ENCODE measurements at regions not wholly inside any gene's neighbourhood (a gene's known extent, or its start where the extent isn't known, plus 50 kb on each side); places are given as distances from the start of the nearest gene placed in this dataset.
"Not testable (repeated sequence)": the region's sequence is repeated elsewhere in the genome, so short reads cannot be mapped to it uniquely, and the experiment has no call there.

DNA sequence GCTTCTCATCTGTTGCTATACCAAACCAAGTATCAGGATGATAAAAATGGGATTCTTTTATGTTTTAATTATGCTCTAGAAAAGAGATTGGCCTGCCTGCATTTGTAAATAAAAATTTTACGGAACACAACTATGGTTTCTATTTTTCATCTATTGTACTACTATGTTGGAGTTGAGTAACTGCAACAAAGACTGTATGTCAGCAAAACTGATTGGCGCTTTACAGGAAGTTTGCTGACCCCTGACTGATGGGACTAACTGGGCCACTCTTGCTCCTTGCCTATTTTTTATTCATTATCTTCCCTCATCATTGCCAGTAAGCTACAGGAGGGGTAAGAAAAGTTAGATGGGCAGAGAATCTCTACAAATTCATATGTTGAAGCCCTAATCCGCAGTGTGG is 242.3 kb downstream of the FSIP2 start:
- ATAC-seq: no peak
- Histone ChIP-seq H3K4me3 (no peak overlapping the region), H3K9me3 (no peaks in the 10 kb centered on the region), H3K4me1 (no peaks in the 10 kb centered on the region), H3K27me3 (no peaks in the 10 kb centered on the region), H3K36me3 (no peaks in the 10 kb centered on the region), H3K27ac (no peak overlapping the region)
- TF ChIP-seq EP300 (IDR thresholded peaks at IDR 0.05): no peak
- no peak for TF ChIP-seq CTCF (IDR thresholded peaks at IDR 0.05)
- TF ChIP-seq POLR2A (IDR thresholded peaks at IDR 0.05): no peak
- TF ChIP-seq POLR2AphosphoS5 (IDR thresholded peaks at IDR 0.05): no peak
- 94 to 100% methylated on average over 1 to 3 of the region's 3 CpGs for WGBS, 2 donors (ENCODE audit: low coverage in 1 of 2)

DNA sequence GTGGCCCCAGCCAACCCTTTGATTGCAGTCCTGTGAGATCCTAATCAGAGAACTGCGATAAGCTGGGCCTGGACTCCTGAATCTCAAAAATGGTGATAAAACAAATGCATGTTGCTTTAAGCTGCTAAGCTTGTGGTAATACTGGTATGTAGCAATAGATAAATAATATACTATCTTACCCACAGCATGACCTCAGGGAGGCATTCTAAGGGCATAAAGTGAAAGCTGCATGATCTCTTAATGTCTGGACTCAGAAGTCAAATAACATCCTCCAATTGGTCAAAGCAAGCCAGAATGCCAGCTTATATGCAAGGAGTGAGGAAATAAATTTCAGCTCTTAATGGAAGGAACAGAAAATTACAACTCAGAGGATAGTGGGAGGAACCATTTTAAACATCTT is 246.1 kb downstream of the FSIP2 start:
- no peaks in the 10 kb centered on the region for H3K36me3 ChIP-seq
- WGBS, 2 donors (ENCODE audit: low coverage in 1 of 2): 100% methylated on average over 1 of the region's 1 CpG
- no peaks in the 10 kb centered on the region for H3K4me1 ChIP-seq
- TF ChIP-seq EP300 (IDR thresholded peaks at IDR 0.05) (no peak), CTCF (IDR thresholded peaks at IDR 0.05) (no peak), POLR2A (IDR thresholded peaks at IDR 0.05) (no peak), POLR2AphosphoS5 (IDR thresholded peaks at IDR 0.05) (no peak)
- ATAC-seq: no peak
- H3K27ac ChIP-seq: no peak overlapping the region
- H3K27me3 ChIP-seq: no peaks in the 10 kb centered on the region
- no peak overlapping the region for H3K4me3 ChIP-seq
- no peaks in the 10 kb centered on the region for H3K9me3 ChIP-seq

GRCh38 chr2:185988907-185989306 is 250.3 kb downstream of the FSIP2 start:
- not testable (repeated sequence) for H3K36me3 ChIP-seq, H3K9me3 ChIP-seq, H3K4me3 ChIP-seq, ATAC-seq, H3K27ac ChIP-seq, H3K27me3 ChIP-seq, H3K4me1 ChIP-seq
- 93 to 95% methylated on average over 2 to 3 of the region's 5 CpGs for WGBS, 2 donors (ENCODE audit: low coverage in 1 of 2)

DNA sequence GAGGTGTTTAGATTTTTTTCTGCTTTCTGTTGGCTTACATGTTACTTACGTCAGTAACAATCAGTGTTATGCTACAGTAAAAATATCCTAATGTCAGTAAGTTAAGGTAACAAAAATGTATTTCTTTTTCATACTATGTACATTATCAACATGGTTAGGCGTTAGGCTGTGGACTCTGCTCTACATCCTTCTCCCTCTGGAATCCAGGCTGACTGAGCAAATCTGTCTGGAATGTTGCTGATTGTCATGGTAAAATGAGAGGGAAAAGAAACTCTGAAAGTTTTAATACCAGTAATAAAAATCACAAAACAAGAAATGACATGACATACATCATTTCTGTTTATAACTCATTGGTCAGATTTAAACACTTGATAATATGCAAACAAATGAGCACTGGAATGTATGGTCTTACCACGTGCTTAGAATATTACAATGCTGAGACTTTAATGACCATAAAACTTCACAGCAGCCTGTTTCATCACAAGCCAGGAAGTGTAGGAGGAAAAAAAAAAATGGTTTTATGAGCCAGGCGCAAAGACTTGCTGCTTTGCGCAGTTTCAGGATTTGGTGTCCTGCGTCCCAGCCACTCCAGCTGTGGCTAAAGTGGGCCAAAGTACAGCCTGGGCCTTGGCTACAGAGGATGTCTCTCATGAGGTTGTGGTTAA is 252.4 kb downstream of the FSIP2 start:
- no peaks in the 10 kb centered on the region for H3K27me3 ChIP-seq
- H3K9me3 ChIP-seq: no peaks in the 10 kb centered on the region
- H3K4me3 ChIP-seq: no peak overlapping the region
- H3K36me3 ChIP-seq: no peaks in the 10 kb centered on the region
- no peak overlapping the region for H3K27ac ChIP-seq
- 78 to 89% methylated on average over 3 to 6 of the region's 6 CpGs for WGBS, 2 donors (ENCODE audit: low coverage in 1 of 2)
- no peak for ATAC-seq
- TF ChIP-seq CTCF (IDR thresholded peaks at IDR 0.05) (no peak), POLR2A (IDR thresholded peaks at IDR 0.05) (no peak), POLR2AphosphoS5 (IDR thresholded peaks at IDR 0.05) (no peak), EP300 (IDR thresholded peaks at IDR 0.05) (no peak)
- H3K4me1 ChIP-seq: no peaks in the 10 kb centered on the region

DNA sequence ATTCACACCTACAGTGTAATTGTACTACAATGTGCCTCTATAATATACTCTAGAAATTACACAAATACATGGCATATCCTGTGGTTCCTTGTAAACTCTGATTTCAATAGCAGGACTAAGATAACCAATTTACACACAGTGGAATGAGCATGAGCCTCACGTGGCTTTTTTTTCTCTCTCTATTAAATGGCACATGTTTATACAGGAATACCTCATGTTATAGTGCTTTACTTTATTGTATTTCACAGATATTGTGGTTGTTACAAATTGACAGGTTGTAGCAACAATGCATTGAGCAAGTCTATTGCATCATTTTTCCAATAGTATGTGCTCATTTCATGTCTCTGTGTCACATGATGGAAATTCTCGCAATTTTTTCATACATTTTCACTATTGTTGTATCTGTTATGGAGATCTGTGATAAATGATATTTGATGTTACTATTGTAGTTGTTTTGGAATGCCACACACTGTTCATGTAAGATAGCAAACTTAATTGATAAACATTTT is 260.0 kb downstream of the FSIP2 start:
- 50 to 93% methylated on average over 1 to 2 of the region's 2 CpGs for WGBS, 2 donors (ENCODE audit: low coverage in 1 of 2)
- no peak for ATAC-seq

More for the DNA sequence above, 260.0 kb downstream of the FSIP2 start:
- TF ChIP-seq POLR2A (IDR thresholded peaks at IDR 0.05): no peak
- no peak for TF ChIP-seq CTCF (IDR thresholded peaks at IDR 0.05)
- TF ChIP-seq POLR2AphosphoS5 (IDR thresholded peaks at IDR 0.05): no peak
- no peaks in the 10 kb centered on the region for H3K4me1 ChIP-seq
- no peak overlapping the region for H3K4me3 ChIP-seq
- no peaks in the 10 kb centered on the region for H3K9me3 ChIP-seq
- no peak overlapping the region for H3K27ac ChIP-seq
- no peaks in the 10 kb centered on the region for H3K27me3 ChIP-seq
- H3K36me3 ChIP-seq: no peaks in the 10 kb centered on the region
